IMR-90 (cell line): ENCODE measurements at regions not wholly inside any gene's neighbourhood (a gene's known extent, or its start where the extent isn't known, plus 50 kb on each side); places are given as distances from the start of the nearest gene placed in this dataset.

Experiments used
- ATAC-seq: fragments of 200-7000 bp; cut with Tn5 transposase; 2 replicates; pipeline ENCODE4 v1.9.1; 2020; ENCODE audit warnings: low read depth, mild to moderate bottlenecking, moderate library complexity
- BruUV-seq: library from RNA; stranded (reverse); fragments of 400-500 nt; replicated peaks from 2 replicates; lab custom pipeline; 2021; lab: Mats Ljungman, UMichigan
- CTCF ChIA-PET: fragments of 300-600 bp; formaldehyde crosslinking; extraction: SDS; loops from one replicate; lab custom pipeline; 2021; ENCODE audit warnings: antibody characterized with exemption; lab: Yijun Ruan, JAX
- POLR2A ChIA-PET: fragments of 300-600 bp; sonication (Branson Sonifier 250); formaldehyde crosslinking; loops from one replicate; lab custom pipeline; 2022; ENCODE audit warnings: antibody characterized with exemption; ENCODE audit not compliant: unreplicated experiment; lab: Charles Lee
- DNase-seq: peaks from one replicate; pipeline ENCODE4 v3.0.0; 2013
- H2AFZ ChIP-seq: replicated peaks from 2 replicates; pipeline ENCODE3; 2013; ENCODE audit warnings: low read length, mild to moderate bottlenecking; ENCODE audit not compliant: poor library complexity
- H2AK5ac ChIP-seq: 2 replicates; pipeline ENCODE4 v1.6.1; 2013; ENCODE audit warnings: low read depth, low read length, inconsistent platforms
- H2AK9ac ChIP-seq: replicated peaks from 2 replicates; pipeline ENCODE3; 2013; ENCODE audit warnings: mild to moderate bottlenecking, low read depth, low read length, moderate library complexity; ENCODE audit not compliant: poor library complexity
- H2BK120ac ChIP-seq: 2 replicates; pipeline ENCODE4 v1.6.1; 2013; ENCODE audit warnings: low read depth, low read length, inconsistent platforms
- H2BK15ac ChIP-seq: 3 replicates; pipeline ENCODE4 v1.6.1; 2013; ENCODE audit warnings: low read depth, low read length, inconsistent platforms
- H2BK20ac ChIP-seq: 2 replicates; pipeline ENCODE4 v1.6.1; 2013; ENCODE audit warnings: low read depth, mild to moderate bottlenecking, inconsistent platforms, low read length, moderate library complexity
- H2BK5ac ChIP-seq: 2 replicates; pipeline ENCODE4 v1.6.1; 2013; ENCODE audit warnings: mild to moderate bottlenecking, low read depth, low read length, inconsistent platforms; ENCODE audit not compliant: poor library complexity, severe bottlenecking
- H3K14ac ChIP-seq: replicated peaks from 2 replicates; pipeline ENCODE4 v1.6.1; 2013; ENCODE audit warnings: low read depth, low read length, inconsistent platforms
- H3K18ac ChIP-seq: 2 replicates; pipeline ENCODE4 v1.6.1; 2013; ENCODE audit warnings: low read depth, low read length, control low read depth
- H3K23ac ChIP-seq: 2 replicates; pipeline ENCODE4 v1.6.1; 2013; ENCODE audit warnings: low read depth, low read length, inconsistent platforms
- H3K27ac ChIP-seq: 2 replicates; pipeline ENCODE4 v1.5.1; 2013; ENCODE audit warnings: mild to moderate bottlenecking, control low read depth, low read length; ENCODE audit not compliant: insufficient read depth
- H3K27me3 ChIP-seq: 2 replicates; pipeline ENCODE4 v1.6.1; 2013; ENCODE audit warnings: low read length; ENCODE audit not compliant: control insufficient read depth, insufficient read depth
- H3K36me3 ChIP-seq: 2 replicates; pipeline ENCODE4 v1.6.1; 2013; ENCODE audit warnings: low read length, mixed read lengths; ENCODE audit not compliant: control insufficient read depth, insufficient read depth
- H3K4ac ChIP-seq: 2 replicates; pipeline ENCODE4 v1.6.1; 2013; ENCODE audit warnings: low read depth, low read length, inconsistent platforms
- H3K4me1 ChIP-seq: 2 replicates; pipeline ENCODE4 v1.6.1; 2013; ENCODE audit warnings: low read length, mixed read lengths; ENCODE audit not compliant: control insufficient read depth, insufficient read depth
- H3K4me2 ChIP-seq: 2 replicates; pipeline ENCODE4 v1.6.1; 2013; ENCODE audit warnings: low read depth, mild to moderate bottlenecking, control low read depth, low read length, moderate library complexity
- H3K4me3 ChIP-seq: 2 replicates; pipeline ENCODE4 v1.5.1; 2013; ENCODE audit warnings: low read depth, mild to moderate bottlenecking, control low read depth, low read length, moderate library complexity; ENCODE audit not compliant: insufficient read depth
- H3K56ac ChIP-seq: 2 replicates; pipeline ENCODE4 v1.6.1; 2013; ENCODE audit warnings: low read length, inconsistent platforms; ENCODE audit not compliant: insufficient read depth; ENCODE audit errors: extremely low read depth
- H3K79me1 ChIP-seq, 2 experiments: 2 replicates each; pipeline ENCODE4 v1.6.1; 2013; ENCODE audit warnings: low read length in 2 of 2, inconsistent platforms in 1 of 2, low read depth in 1 of 2
- H3K9ac ChIP-seq: 2 replicates; pipeline ENCODE4 v1.6.1; 2013; ENCODE audit warnings: low read depth, low read length, control low read depth
- H3K9me1 ChIP-seq: 2 replicates; pipeline ENCODE4 v1.6.1; 2013; ENCODE audit warnings: low read length, inconsistent platforms; ENCODE audit not compliant: insufficient read depth
- H3K9me3 ChIP-seq: 2 replicates; pipeline ENCODE4 v1.6.1; 2013; ENCODE audit warnings: low read length; ENCODE audit not compliant: control insufficient read depth, insufficient read depth
- H4K20me1 ChIP-seq: 2 replicates; pipeline ENCODE4 v1.6.1; 2013; ENCODE audit warnings: low read length, inconsistent platforms; ENCODE audit not compliant: insufficient read depth
- H4K5ac ChIP-seq: 2 replicates; pipeline ENCODE4 v1.6.1; 2013; ENCODE audit warnings: mild to moderate bottlenecking, low read depth, low read length, control low read depth
- H4K8ac ChIP-seq, 2 experiments: 2 replicates each; pipeline ENCODE4 v1.6.1; 2013; ENCODE audit warnings: low read depth in 2 of 2, low read length in 2 of 2, control low read depth in 1 of 2, inconsistent platforms in 1 of 2
- H4K91ac ChIP-seq: 2 replicates; pipeline ENCODE4 v1.6.1; 2013; ENCODE audit warnings: low read depth, low read length, inconsistent platforms; ENCODE audit not compliant: insufficient read depth
- CEBPB ChIP-seq: IDR thresholded peaks from 2 replicates; pipeline ENCODE4 v1.6.1; 2012; ENCODE audit warnings: low read depth, low read length, improper control_type of control experiment
- FOS ChIP-seq: fragments of 150-350 bp; IDR thresholded peaks from 2 replicates; pipeline ENCODE4 v1.6.1; 2016; ENCODE audit warnings: low read depth, low read length
- MAFK ChIP-seq: IDR thresholded peaks from 2 replicates; pipeline ENCODE4 v1.6.1; 2012; ENCODE audit warnings: low read depth, low read length, improper control_type of control experiment
- NFE2L2 ChIP-seq: fragments of 150-350 bp; IDR thresholded peaks from 2 replicates; pipeline ENCODE4 v1.6.1; 2016; ENCODE audit warnings: low read depth, mild to moderate bottlenecking, low read length
- RCOR1 ChIP-seq: IDR thresholded peaks from 2 replicates; pipeline ENCODE4 v1.6.1; 2012; ENCODE audit warnings: mild to moderate bottlenecking, low read length, improper control_type of control experiment; ENCODE audit not compliant: insufficient replicate concordance
- SMC3 ChIP-seq: fragments of 150-350 bp; IDR thresholded peaks from 2 replicates; pipeline ENCODE4 v1.6.1; 2016; ENCODE audit warnings: low read depth, mild to moderate bottlenecking, antibody characterized with exemption, low read length, moderate library complexity
- WGBS, 2 experiments: methylation state at CpG; one replicate each; pipeline versions ENCODE4 v1.1.5 to v1.1.7; 2013; ENCODE audit warnings: missing lambda C conversion rate in 2 of 2; ENCODE audit not compliant: insufficient read length in 1 of 2; ENCODE audit errors: extremely low coverage in 2 of 2; 5-methylcytosine and 5-hydroxymethylcytosine counted together
- dilution Hi-C: fragments of 300-500 bp; cut with HindIII; formaldehyde crosslinking; loops from one replicate; pipeline ENCODE4 v1.14.3; 2018; ENCODE audit warnings: low sequenced_read_pairs; ENCODE audit not compliant: unreplicated experiment
- in situ Hi-C: fragments of 300-500 bp; cut with MboI; formaldehyde crosslinking; loops from 3 replicates; pipeline ENCODE4 v1.14.3; 2019; ENCODE audit warnings: low sequenced_read_pairs, inconsistent platforms, mixed read lengths
- intact Hi-C: fragments of 100-400 bp; cut with micrococcal nuclease; formaldehyde crosslinking; loops from 2 replicates; pipeline ENCODE4 v1.10.0; 2022

- H4K20me1 ChIP-seq: no peaks in the 10 kb centered on the region
- ATAC-seq (peak; percentile 69), DNase-seq (peak; percentile 95)
- H3K9me1 ChIP-seq: no peaks in the 10 kb centered on the region
- peak overlapping the region; percentile 54; the same call in 1 of the 2 replicates for H3K4ac ChIP-seq
- in situ Hi-C loops (no loop called here), intact Hi-C loops (loop anchor here (5.0 kb wide), 1 partner anchor 102 kb away; no protein-coding TSS in a partner anchor), dilution Hi-C loops (no loop called here)
- H4K5ac ChIP-seq: no peak overlapping the region; the same call in 1 of the 2 replicates
- H3K23ac ChIP-seq: no peak overlapping the region
- H3K18ac ChIP-seq: peak overlapping the region; percentile 6; the same call in 1 of the 2 replicates
- no peak overlapping the region for H3K56ac ChIP-seq
- H3K4me3 ChIP-seq: no peak overlapping the region
- ChIA-PET POLR2A (no interaction called here), CTCF (interaction anchor here (0.6 kb wide), 1 partner anchor 759 kb away, joined by 3 read pairs; no protein-coding TSS in a partner anchor)
- no peaks in the 10 kb centered on the region for H3K36me3 ChIP-seq
- H2BK15ac ChIP-seq: no peak overlapping the region
- H2BK120ac ChIP-seq: peak overlapping the region; percentile 24; the same call in 1 of the 2 replicates
- H2AK9ac ChIP-seq: no peak overlapping the region
- peak overlapping the region; percentile 54; the same call in 1 of the 2 replicates for H2BK20ac ChIP-seq
- TF ChIP-seq FOS (peak; percentile 74), NFE2L2 (peak; percentile 34; the same call in 1 of the 2 replicates), RCOR1 (no peak), MAFK (0 out of 2 replicates have a peak, but pooled peaks have one; percentile 3), CEBPB (peak; percentile 95), SMC3 (no peak)
- H3K4me2 ChIP-seq: no peak overlapping the region
- peaks cover 6% of the 10 kb centered on the region; the same call in 1 of the 2 replicates for H3K4me1 ChIP-seq
- H3K27ac ChIP-seq: peak overlapping the region; percentile 8; the same call in 1 of the 2 replicates
- H3K9ac ChIP-seq: no peak overlapping the region
- no peak overlapping the region for H2AK5ac ChIP-seq
- peak overlapping the region; percentile 66 for H2BK5ac ChIP-seq
- no TSS peak for BruUV-seq
- no peak overlapping the region for H4K91ac ChIP-seq
- no peaks in the 10 kb centered on the region for H3K79me1 ChIP-seq
- no peak overlapping the region for H3K14ac ChIP-seq
- whole genome bisulfite sequencing, 2 experiments: 80% methylated on average over 1 of the region's 3 CpGs; no CpG with 5 or more reads in 1 of the 2 experiments
- no peak overlapping the region for H2AFZ ChIP-seq
- no peaks in the 10 kb centered on the region for H3K27me3 ChIP-seq
- H3K9me3 ChIP-seq: no peaks in the 10 kb centered on the region
- H4K8ac ChIP-seq: no peak overlapping the region
Measured at GRCh38 chr3:154970797-154971196, 109.3 kb upstream of the MME start.
